ENCODE measurements at regions not wholly inside any gene's neighbourhood (a gene's known extent, or its start where the extent isn't known, plus 50 kb on each side); places are given as distances from the start of the nearest gene placed in this dataset.
"Not testable (repeated sequence)": the region's sequence is repeated elsewhere in the genome, so short reads cannot be mapped to it uniquely, and the experiment has no call there.

GRCh38 chr9:3773362-3774060 is 247.7 kb upstream of the RFX3 start:
- DNase-seq (ENCODE audit: low read depth): no peak

DNA sequence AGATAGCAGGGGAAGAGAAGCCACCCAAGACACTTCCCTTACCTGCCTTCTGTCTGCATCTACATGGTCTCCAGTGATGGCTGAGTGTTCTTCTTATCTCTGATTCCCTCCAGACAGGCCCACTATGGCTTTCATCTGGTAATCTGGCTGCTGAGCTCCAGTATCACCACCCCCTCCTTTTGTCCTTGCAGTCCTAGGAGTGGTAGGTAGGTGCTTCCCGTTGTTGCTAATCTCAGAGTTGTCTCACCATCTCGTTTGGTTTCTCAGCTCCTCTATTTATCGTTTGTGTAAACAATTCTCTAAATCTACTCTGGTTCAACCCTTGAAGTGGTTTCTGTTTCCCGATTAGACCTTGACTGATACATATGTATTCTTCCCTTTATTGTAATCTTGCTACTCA is 243.8 kb upstream of the RFX3 start:
- DNase-seq (ENCODE audit: low read depth): no peak

- DNase-seq (ENCODE audit: low read depth): no peak
Observed at GRCh38 chr9:3768712-3769457, 243.1 kb upstream of the RFX3 start.

DNA sequence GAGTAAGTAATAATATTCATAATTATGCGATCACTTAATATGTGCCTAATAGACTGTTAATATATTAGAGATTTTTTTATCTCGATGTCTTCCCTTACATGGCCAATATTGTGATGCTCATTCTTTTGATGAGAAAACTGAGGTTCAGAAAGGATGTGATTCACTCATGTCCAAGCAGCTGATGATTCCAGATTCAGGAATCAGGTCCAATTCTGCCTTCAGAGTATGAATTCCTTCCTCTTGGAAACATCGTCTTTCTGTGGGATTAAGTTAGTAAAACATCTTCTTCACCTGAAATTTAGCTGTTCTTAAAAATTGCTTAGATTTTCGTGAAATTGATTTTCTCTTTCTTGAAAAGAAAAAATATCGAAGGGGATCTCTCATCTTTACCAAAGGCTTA is 242.5 kb upstream of the RFX3 start:
- no peak for DNase-seq (ENCODE audit: low read depth)

DNA sequence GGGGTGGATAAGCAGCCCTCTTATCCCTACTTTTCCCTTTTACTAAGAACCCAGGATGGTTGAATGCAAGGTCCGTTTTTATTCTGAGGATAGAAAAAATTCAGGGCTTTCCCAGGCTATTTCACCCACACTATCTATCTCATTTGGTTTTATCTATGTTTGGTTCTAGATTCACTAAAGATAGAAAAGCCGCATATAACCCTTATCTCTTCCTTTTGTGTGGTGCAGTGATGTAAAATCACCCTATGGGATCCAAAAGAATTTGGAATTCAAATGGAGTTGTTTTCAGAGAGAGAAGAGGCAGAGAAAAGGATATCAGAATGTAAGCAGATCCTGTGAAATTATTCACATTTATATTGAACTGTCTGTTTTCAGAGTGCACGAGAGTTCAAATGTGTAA is 236.3 kb upstream of the RFX3 start:
- DNase-seq (ENCODE audit: low read depth): no peak

DNA sequence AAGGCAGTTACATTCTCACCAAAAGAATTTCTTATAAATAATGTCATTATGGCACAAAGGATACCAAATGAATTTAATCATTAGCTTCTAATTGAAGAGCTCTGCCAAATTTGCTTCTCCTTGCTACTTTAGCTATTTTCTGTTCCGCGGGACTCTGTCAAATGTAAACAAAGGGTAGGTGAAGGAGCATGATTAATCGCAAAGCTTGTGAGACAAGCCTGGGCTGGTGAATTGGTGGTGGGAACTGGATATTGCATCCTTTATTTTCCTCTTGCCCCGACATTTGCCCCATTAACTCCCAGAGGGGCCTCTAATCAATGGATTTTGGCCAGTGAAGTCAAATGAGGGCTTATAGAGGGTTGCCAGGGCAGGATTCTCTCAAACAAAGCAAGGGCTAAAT is 234.2 kb upstream of the RFX3 start:
- no peak for DNase-seq (ENCODE audit: low read depth)

GRCh38 chr9:3758816-3759576 is 233.2 kb upstream of the RFX3 start:
- DNase-seq (ENCODE audit: low read depth): no peak

DNA sequence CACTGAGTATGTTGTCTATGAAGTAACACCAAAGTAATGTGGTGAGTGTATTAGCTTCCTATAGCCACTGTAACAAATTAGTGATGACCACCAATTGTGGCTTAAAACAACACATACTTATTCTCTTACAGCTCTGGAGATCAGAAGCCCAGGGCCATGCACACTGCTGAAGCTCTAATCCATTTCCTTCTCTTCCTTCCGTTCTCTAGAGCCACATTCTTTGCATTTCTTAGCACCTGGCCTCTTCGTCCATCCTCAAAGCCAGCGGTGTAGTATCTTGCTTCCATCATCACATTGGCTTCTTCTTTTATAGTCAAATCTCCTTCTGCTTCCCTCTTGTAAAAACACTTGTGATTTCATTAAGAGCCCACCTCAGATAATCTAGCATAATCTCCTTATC is 230.3 kb upstream of the RFX3 start:
- no peak for DNase-seq (ENCODE audit: low read depth)

GRCh38 chr9:3751125-3751758 is 225.4 kb upstream of the RFX3 start:
- DNase-seq (ENCODE audit: low read depth): no peak

DNA sequence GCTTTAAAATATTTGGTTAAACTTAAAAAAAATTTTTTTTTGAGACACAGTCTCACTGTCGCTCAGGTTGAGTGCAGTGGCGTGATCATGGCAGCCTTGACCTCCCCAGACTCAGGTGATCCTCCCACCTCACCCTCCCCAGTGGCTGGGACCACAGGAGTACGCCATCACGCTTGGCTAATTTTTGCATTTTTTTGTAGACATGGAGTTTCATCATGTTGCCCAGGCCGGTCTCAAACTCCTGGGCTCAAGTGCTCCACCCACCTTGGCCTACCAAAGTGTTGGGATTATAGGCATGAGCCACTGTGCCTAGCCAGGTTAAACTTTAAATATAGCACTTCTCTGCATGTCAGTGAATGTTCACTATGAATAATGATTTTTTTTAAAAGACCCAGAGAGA is 224.5 kb upstream of the RFX3 start:
- DNase-seq (ENCODE audit: low read depth): no peak

- DNase-seq (ENCODE audit: low read depth): peak; percentile 85
Observed at GRCh38 chr9:3746296-3747275, 220.8 kb upstream of the RFX3 start.

GRCh38 chr9:3743901-3744413 is 218.2 kb upstream of the RFX3 start:
- DNase-seq (ENCODE audit: low read depth): no peak

- DNase-seq (ENCODE audit: low read depth): no peak
Observed at GRCh38 chr9:3742586-3742985, 216.8 kb upstream of the RFX3 start.

DNA sequence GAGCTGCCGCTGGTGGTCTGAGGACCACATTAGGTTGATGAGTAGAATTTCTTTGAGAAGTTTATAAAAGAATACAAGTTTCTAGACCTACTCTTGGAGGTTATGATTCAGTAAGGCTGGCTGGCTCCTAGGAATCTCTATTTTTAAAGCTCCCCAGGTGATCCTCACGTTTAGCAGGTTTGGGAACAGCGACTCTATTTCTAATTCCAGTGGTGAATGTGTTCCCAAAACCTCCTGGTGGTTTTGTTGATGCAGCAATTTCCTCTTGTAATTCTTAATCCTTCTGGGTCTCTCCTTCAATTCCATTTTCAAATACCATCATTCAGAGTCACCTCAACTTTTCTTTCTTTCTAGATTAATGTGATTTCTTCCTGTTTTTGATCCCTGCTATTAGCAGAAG is 215.9 kb upstream of the RFX3 start:
- no peak for DNase-seq (ENCODE audit: low read depth)

DNA sequence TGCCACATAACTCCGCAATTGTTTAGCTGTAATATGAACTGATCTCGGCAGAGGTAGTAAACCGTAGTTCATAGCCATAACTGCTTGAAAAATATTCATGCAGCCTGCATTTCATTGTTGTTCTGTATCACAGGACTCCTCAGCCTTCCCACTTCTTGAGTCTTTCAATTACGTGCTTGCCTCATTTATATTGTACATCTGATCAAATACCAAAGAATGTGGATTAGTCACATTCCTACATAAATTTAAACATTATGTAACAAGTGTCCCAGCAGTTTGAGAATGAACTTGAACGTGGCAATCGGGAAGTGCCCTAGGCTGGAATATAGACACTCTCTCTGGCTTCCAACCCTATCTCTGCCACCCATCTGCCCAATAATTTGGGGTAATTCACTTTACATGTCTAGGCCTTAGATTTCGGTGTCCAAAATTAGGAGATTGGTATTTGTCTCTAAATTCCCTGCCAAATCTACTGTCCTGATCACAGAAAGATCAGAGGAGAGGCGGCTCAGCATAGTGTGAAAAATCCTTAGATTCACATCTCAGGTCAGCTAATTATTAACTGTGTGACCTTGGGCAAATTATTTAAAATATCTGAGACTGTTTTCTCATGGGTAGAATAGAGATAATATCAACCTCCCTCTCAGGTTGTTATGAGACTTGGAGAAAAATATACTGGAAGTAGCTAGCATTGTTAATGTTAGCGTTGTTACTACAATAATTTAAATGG is 215.1 kb upstream of the RFX3 start:
- DNase-seq (ENCODE audit: low read depth): peak; percentile 64

DNA sequence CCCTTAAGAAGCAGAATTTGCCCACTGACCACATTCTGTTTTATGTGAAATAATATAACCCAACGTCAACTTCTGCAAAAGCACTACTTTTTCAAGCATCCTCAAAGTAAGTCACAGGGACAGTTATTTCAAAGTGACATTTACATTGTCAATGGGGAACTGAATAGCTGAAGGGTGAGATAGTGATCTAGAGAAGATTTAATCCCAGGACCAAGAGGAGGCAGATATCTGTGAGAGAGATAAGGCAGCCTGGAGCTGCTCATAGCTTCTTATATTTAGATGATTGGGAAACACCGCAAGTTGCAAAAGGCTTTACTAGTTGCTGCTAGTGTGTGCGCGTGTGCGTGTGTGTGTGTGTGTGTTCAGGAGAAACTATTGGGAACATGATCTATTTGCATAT is 210.4 kb upstream of the RFX3 start:
- DNase-seq (ENCODE audit: low read depth): no peak

DNA sequence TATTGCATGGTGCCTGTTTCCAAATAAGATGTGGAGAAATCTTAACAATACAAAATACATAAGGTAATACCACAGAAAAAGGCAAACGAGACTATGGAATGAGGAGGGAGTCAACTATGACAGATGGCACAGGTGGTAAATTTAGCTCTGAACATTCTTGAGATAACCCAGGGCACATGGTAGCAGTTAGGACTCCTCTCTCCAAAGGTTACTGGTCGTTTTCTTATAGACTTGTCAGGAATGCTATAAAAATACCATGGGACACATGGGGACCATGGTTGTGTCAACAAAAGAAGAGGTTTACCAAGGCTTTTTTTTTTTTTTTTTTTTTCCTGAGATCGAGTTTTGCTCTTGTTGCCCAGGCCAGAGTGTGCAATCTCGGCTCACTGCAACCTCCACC is 209.4 kb upstream of the RFX3 start:
- DNase-seq (ENCODE audit: low read depth): no peak

DNA sequence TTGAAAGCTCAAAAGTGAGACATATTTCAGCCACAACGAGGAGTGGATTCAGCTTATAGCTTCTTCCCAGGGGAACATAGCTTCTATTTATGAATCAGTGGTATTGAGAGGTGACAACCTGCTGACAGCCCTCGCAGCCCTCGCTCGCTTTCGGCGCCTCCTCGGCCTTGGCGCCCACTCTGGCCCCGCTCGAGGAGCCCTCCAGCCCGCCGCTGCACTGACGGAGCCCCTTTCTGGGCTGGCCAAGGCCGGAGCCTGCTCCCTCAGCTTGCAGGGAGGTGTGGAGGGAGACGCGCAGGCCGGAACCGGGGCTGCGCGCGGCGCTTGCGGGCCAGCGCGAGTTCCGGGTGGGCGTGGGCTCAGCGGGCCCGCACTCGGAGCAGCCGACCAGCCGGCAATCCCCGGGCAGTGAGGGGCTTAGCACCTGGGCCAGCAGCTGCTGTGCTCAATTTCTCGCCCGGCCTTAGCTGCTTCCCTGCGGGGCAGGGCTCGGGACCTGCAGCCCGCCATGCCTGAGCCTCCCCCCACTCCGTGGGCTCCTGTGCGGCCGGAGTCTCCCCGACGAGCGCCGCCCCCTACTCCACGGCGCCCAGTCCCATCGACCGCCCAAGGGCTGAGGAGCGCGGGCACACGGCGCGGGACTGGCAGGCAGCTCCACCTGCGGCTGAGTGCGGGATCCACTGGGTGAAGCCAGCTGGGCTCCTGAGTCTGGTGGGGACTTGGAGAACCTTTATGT is 207.9 kb upstream of the RFX3 start:
- not testable (repeated sequence) for DNase-seq (ENCODE audit: low read depth)

DNA sequence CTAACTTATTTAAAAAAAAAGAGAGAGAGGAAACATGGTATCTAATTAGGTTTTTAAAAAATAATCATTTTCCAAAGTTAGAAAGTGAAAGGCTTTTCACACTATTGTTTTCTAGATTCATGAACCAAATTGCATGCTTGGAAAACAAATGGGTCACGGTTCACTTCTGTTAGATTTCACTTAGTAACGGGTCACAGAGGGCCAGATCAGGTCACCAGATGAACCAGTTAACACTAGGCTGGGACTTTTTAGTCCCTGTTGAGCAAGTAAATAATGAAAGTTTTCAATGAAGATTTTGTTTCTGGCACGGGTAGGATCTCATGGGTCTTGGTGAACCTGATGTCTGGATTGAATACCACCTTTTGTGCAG is 207.2 kb upstream of the RFX3 start:
- no peak for DNase-seq (ENCODE audit: low read depth)

Measured in HS-5 (cell line).